ENCODE measurements at regions not wholly inside any gene's neighbourhood (a gene's known extent, or its start where the extent isn't known, plus 50 kb on each side); places are given as distances from the start of the nearest gene placed in this dataset.

DNA sequence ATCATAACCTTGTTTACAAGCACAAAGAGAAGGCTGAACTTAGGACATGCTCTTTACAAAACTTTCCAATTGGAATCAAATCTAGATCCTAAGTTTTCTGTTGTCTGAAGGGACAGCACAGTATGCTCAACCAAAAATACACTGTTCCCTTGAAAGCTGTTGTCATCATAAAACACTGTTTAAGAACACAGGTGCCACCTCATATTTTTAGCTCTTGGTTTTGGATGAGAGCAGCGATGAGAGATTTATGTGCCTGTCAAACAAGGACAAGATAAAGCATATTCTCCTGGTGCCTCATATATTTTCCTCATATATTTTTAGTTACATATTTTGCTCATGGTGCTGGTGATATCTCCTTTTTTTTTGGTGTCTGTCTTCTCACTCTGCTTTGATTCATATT is 788.4 kb downstream of the AACS start (continued):
- TF ChIP-seq CEBPB (IDR thresholded peaks at IDR 0.05; ENCODE audit: borderline replicate concordance in 1 of 2, low read depth in 2 of 2, low read length in 2 of 2) = no peak
- TF ChIP-seq MEF2B (IDR thresholded peaks at IDR 0.05; ENCODE audit: partially characterized antibody, poor library complexity, severe bottlenecking) = no peak
- no peak for TF ChIP-seq HCFC1 (IDR thresholded peaks at IDR 0.05; ENCODE audit: low read length)
- TF ChIP-seq BHLHE40 (IDR thresholded peaks at IDR 0.05; ENCODE audit: borderline replicate concordance in 1 of 2, low read depth in 2 of 2, low read length in 1 of 2) = no peak
- no peak for TF ChIP-seq HDGF (IDR thresholded peaks at IDR 0.05)
- no peak for TF ChIP-seq MYC (IDR thresholded peaks at IDR 0.05; ENCODE audit: insufficient read depth, insufficient read length, insufficient replicate concordance, low read length, severe bottlenecking)
- TF ChIP-seq ZZZ3 (IDR thresholded peaks at IDR 0.05; ENCODE audit: control insufficient read depth, insufficient read length, low read depth) = no peak
- no peak for TF ChIP-seq CBX3 (IDR thresholded peaks at IDR 0.05; ENCODE audit: borderline replicate concordance, low read depth)
- no peak for TF ChIP-seq ZNF207 (IDR thresholded peaks at IDR 0.05; ENCODE audit: borderline replicate concordance)
- no peak for TF ChIP-seq CREB1 (IDR thresholded peaks at IDR 0.05; ENCODE audit: low read depth)
- TF ChIP-seq, protein P1, sequence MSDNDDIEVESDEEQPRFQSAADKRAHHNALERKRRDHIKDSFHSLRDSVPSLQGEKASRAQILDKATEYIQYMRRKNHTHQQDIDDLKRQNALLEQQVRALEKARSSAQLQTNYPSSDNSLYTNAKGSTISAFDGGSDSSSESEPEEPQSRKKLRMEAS (IDR thresholded peaks at IDR 0.05; ENCODE audit: low read depth, low read length) = no peak

DNA sequence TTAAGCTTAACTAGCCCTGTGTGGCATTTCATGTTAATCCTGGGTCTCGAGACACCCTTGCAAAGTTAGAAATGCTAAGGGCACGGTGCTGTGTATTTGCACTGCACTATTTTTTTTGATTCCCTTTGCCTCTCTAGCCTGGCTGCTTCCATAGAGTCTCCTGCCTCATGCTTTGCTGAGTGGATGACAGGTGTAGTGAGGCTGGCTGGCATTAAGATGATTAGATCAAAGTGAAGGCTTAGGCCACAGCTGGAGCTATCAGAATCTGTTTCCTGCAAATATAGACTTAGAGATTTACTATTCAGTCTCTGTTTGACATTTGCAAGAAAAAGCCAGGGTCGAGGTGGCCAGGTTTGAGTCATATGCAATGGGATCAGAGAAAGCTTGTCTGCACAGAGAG is 791.1 kb downstream of the AACS start:
- SMC1A ChIA-PET (ENCODE audit: uncharacterized antibody, unreplicated experiment) = no interaction called here
- WGBS (ENCODE audit: insufficient coverage, insufficient replicate concordance, low lambda C conversion rate, missing lambda C conversion rate) = 0% methylated on average over 3 of the region's 3 CpGs
- Histone ChIP-seq H3K79me2 (ENCODE audit: control insufficient read depth, insufficient read depth, low read length) (no peaks in the 10 kb centered on the region), H3K9ac (ENCODE audit: control insufficient read depth, insufficient read depth, low read length) (no peak overlapping the region), H3K4me1 (ENCODE audit: control insufficient read depth, insufficient read depth, low read length) (no peaks in the 10 kb centered on the region), H3K4me3 (no peak overlapping the region), H3K4me2 (ENCODE audit: control insufficient read depth, insufficient read depth) (no peak overlapping the region), H4K20me1 (ENCODE audit: control insufficient read depth, insufficient read depth) (no peaks in the 10 kb centered on the region), H3K27ac (ENCODE audit: control insufficient read depth, insufficient read depth) (no peak overlapping the region), H3K27me3 (replicated peaks in 1 of 2; ENCODE audit: control insufficient read depth in 2 of 2, insufficient read depth in 2 of 2, low read length in 1 of 2) (no peaks in the 10 kb centered on the region), H3K9me3 (replicated peaks; ENCODE audit: control insufficient read depth, insufficient read depth, low read length) (no peaks in the 10 kb centered on the region; the same call in 2 of the 3 replicates), H3K36me3 (ENCODE audit: control insufficient read depth in 2 of 2, insufficient read depth in 2 of 2, low read length in 1 of 2) (no peaks in the 10 kb centered on the region), H2AFZ (ENCODE audit: control insufficient read depth, low read depth, low read length) (no peak overlapping the region)
- ATAC-seq (no peak), DNase-seq (ENCODE audit: low read depth, low spot score) (no peak), FAIRE-seq (no peak)
- no peak for TF ChIP-seq KAT2A (conservative IDR thresholded peaks at IDR 0.05; ENCODE audit: control insufficient read depth, low read depth, low read length)
- no peak for TF ChIP-seq PAX5 (IDR thresholded peaks at IDR 0.05; ENCODE audit: borderline replicate concordance, low read depth, low read length)
- TF ChIP-seq CBFB (IDR thresholded peaks at IDR 0.05; ENCODE audit: low read depth) = no peak
- TF ChIP-seq BHLHE40 (IDR thresholded peaks at IDR 0.05; ENCODE audit: borderline replicate concordance in 1 of 2, low read depth in 2 of 2, low read length in 1 of 2) = no peak
- TF ChIP-seq NR2C1 (IDR thresholded peaks at IDR 0.05) = no peak
- no peak for TF ChIP-seq MXI1 (IDR thresholded peaks at IDR 0.05; ENCODE audit: low read depth, low read length)
- TF ChIP-seq PML (IDR thresholded peaks at IDR 0.05; ENCODE audit: low read length) = no peak
- TF ChIP-seq ETV6 (conservative IDR thresholded peaks at IDR 0.05 in 1 of 2, IDR thresholded peaks at IDR 0.05 in 1 of 2; ENCODE audit: borderline replicate concordance in 1 of 2, low read depth in 1 of 2) = no peak
- no peak for TF ChIP-seq STAT3 (IDR thresholded peaks at IDR 0.05; ENCODE audit: low read depth, low read length)
- no peak for TF ChIP-seq CBX3 (IDR thresholded peaks at IDR 0.05; ENCODE audit: borderline replicate concordance, low read depth)
- no peak for TF ChIP-seq NR2C2 (IDR thresholded peaks at IDR 0.05; ENCODE audit: borderline replicate concordance, control insufficient read depth, insufficient read length, low read depth)
- TF ChIP-seq, protein P2, sequence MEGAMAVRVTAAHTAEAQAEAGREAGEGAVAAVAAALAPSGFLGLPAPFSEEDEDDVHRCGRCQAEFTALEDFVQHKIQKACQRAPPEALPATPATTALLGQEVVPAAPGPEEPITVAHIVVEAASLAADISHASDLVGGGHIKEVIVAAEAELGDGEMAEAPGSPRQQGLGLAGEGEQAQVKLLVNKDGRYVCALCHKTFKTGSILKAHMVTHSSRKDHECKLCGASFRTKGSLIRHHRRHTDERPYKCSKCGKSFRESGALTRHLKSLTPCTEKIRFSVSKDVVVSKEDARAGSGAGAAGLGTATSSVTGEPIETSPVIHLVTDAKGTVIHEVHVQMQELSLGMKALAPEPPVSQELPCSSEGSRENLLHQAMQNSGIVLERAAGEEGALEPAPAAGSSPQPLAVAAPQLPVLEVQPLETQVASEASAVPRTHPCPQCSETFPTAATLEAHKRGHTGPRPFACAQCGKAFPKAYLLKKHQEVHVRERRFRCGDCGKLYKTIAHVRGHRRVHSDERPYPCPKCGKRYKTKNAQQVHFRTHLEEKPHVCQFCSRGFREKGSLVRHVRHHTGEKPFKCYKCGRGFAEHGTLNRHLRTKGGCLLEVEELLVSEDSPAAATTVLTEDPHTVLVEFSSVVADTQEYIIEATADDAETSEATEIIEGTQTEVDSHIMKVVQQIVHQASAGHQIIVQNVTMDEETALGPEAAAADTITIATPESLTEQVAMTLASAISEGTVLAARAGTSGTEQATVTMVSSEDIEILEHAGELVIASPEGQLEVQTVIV (IDR thresholded peaks at IDR 0.05; ENCODE audit: borderline replicate concordance, partially characterized antibody) = no peak
- POLR2A ChIA-PET = no interaction called here
- intact Hi-C loops (cut with micrococcal nuclease; ENCODE audit: unreplicated experiment) (no loop called here), in situ Hi-C loops (cut with MboI) (no loop called here)
- RAD21 ChIA-PET (ENCODE audit: unreplicated experiment) = no interaction called here
- BruUV-seq (replicated peaks) = no TSS peak
- CTCF ChIA-PET = no interaction called here
